Glutamatergic neuron (in vitro differentiated cells): ENCODE measurements at regions not wholly inside any gene's neighbourhood (a gene's known extent, or its start where the extent isn't known, plus 50 kb on each side); places are given as distances from the start of the nearest gene placed in this dataset.
A peak's percentile ranks its signal among the peaks of the same experiment; 100 is the strongest.

Experiments used
- DNase-seq: peaks from one replicate; pipeline ENCODE4 v3.0.0; 2022
- H3K27ac Mint-ChIP-seq: one replicate; pipeline ENCODE4 v1.8.0; 2020; ENCODE audit warnings: mild to moderate bottlenecking, mixed read lengths, inconsistent platforms; ENCODE audit not compliant: unreplicated experiment
- H3K27me3 Mint-ChIP-seq: one replicate; pipeline ENCODE4 v1.8.0; 2020; ENCODE audit warnings: mild to moderate bottlenecking, moderate library complexity, mixed read lengths, inconsistent platforms; ENCODE audit not compliant: unreplicated experiment
- H3K36me3 Mint-ChIP-seq: one replicate; pipeline ENCODE4 v1.8.0; 2020; ENCODE audit warnings: mild to moderate bottlenecking, mixed read lengths, inconsistent platforms; ENCODE audit not compliant: unreplicated experiment
- H3K4me1 Mint-ChIP-seq: one replicate; pipeline ENCODE4 v1.8.0; 2020; ENCODE audit warnings: mild to moderate bottlenecking, low read depth, mixed read lengths, inconsistent platforms; ENCODE audit not compliant: unreplicated experiment
- H3K4me3 Mint-ChIP-seq: one replicate; pipeline ENCODE4 v1.8.0; 2020; ENCODE audit warnings: mild to moderate bottlenecking, mixed read lengths, inconsistent platforms; ENCODE audit not compliant: unreplicated experiment
- H3K9me3 Mint-ChIP-seq: one replicate; pipeline ENCODE4 v1.8.0; 2020; ENCODE audit warnings: mild to moderate bottlenecking, moderate library complexity, mixed read lengths, inconsistent platforms; ENCODE audit not compliant: unreplicated experiment
- CTCF ChIP-seq: fragments of 200-600 bp; sonication (generic); IDR thresholded peaks from one replicate; pipeline ENCODE4 v1.5.0; 2021; ENCODE audit not compliant: partially characterized antibody, unreplicated experiment

- Mint-ChIP-seq H3K27ac (no peak overlapping the region), H3K36me3 (no peaks in the 10 kb centered on the region), H3K9me3 (peaks cover 2% of the 10 kb centered on the region), H3K4me1 (no peaks in the 10 kb centered on the region), H3K4me3 (no peak overlapping the region), H3K27me3 (peaks cover 1% of the 10 kb centered on the region)
- no peak for TF ChIP-seq CTCF
- DNase-seq, result no peak
These were observed 100.8 kb downstream of the IRX5 start for GRCh38 chr16:55031481-55031880.

GRCh38 chr16:55033225-55034156 lies 102.8 kb downstream of the IRX5 start:
- Mint-ChIP-seq H3K36me3 (no peaks in the 10 kb centered on the region), H3K27ac (no peak overlapping the region), H3K9me3 (peaks cover 2% of the 10 kb centered on the region), H3K4me3 (no peak overlapping the region), H3K4me1 (no peaks in the 10 kb centered on the region), H3K27me3 (peaks cover 1% of the 10 kb centered on the region)
- no peak for TF ChIP-seq CTCF
- DNase-seq, result no peak

DNA sequence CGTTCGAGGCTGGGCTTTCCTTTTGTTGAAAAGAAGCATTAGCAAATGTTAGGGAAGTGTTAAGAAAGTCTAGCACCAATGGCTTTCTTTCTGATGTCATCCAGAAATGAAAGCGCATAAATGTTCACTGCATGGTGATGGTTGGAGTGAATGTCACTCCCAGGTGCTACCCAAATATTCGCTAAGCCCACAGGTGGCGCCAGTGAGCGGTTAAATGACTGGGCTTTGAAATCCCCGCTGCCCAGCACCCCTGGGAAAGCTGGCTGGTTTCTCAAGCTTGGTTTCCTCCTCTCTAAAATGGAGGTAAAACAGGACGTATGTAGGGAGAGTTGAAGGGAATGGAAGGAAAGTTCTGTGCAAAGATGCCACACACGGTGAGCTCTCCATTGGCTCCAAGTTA lies 104.4 kb downstream of the IRX5 start:
- Mint-ChIP-seq H3K4me1 (no peaks in the 10 kb centered on the region), H3K4me3 (no peak overlapping the region), H3K27ac (no peak overlapping the region), H3K27me3 (peaks cover 1% of the 10 kb centered on the region), H3K9me3 (peaks cover 2% of the 10 kb centered on the region), H3K36me3 (no peaks in the 10 kb centered on the region)
- peak; percentile 68 for TF ChIP-seq CTCF
- DNase-seq, result peak; percentile 77

- H3K9me3 Mint-ChIP-seq, result peaks cover 2% of the 10 kb centered on the region
- H3K4me3 Mint-ChIP-seq, result no peak overlapping the region
- H3K27me3 Mint-ChIP-seq, result peaks cover 3% of the 10 kb centered on the region
- no peaks in the 10 kb centered on the region for H3K36me3 Mint-ChIP-seq
- H3K27ac Mint-ChIP-seq, result no peak overlapping the region
- no peaks in the 10 kb centered on the region for H3K4me1 Mint-ChIP-seq
- no peak for TF ChIP-seq CTCF
- no peak for DNase-seq
These were observed 105.3 kb downstream of the IRX5 start for GRCh38 chr16:55035956-55036355.

DNA sequence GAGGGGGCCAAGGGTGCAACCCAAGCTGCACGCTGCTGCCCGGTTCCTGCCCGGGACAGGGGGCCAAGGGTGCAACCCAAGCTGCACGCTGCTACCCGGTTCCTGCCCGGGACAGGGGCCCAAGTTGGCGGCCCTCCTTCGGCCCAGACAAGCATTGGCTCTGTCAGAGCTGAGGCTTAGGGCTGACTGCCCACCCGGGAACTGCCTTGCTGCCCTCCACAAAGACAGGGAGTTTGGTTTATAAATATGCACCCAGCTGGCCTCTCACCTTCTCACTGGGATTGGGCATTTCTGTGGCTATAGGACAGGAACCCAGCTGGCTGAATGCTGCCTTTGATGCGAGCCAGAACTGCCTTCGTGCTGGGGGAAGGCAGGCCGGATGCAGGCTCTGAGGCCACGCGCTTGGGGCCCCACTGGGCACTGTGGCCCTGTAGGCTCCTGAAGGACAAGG lies 105.7 kb downstream of the IRX5 start:
- no peak for DNase-seq
- Mint-ChIP-seq H3K9me3 (peaks cover 2% of the 10 kb centered on the region), H3K27ac (no peak overlapping the region), H3K36me3 (no peaks in the 10 kb centered on the region), H3K4me1 (no peaks in the 10 kb centered on the region), H3K27me3 (peaks cover 3% of the 10 kb centered on the region), H3K4me3 (no peak overlapping the region)
- no peak for TF ChIP-seq CTCF
